Fibroblast of mammary gland (primary cell): ENCODE measurements at regions not wholly inside any gene's neighbourhood (a gene's known extent, or its start where the extent isn't known, plus 50 kb on each side); places are given as distances from the start of the nearest gene placed in this dataset.
"Not testable (repeated sequence)": the region's sequence is repeated elsewhere in the genome, so short reads cannot be mapped to it uniquely, and the experiment has no call there.

Experiments
- DNase-seq: peaks from one replicate; pipeline ENCODE4 v3.0.0-alpha.2; 2010; ENCODE audit warnings: low read depth
- H3K4me3 ChIP-seq: 2 replicates; pipeline ENCODE4 v1.5.1; 2011; ENCODE audit warnings: low read depth, mild to moderate bottlenecking, low read length, moderate library complexity; ENCODE audit not compliant: control insufficient read depth
- TF ChIP-seq, protein P1 (sequence below): conservative IDR thresholded peaks from 2 replicates; pipeline ENCODE4 v1.5.1; 2011; ENCODE audit warnings: low read depth, low read length, inconsistent platforms; ENCODE audit not compliant: control insufficient read depth, insufficient read depth

DNA sequence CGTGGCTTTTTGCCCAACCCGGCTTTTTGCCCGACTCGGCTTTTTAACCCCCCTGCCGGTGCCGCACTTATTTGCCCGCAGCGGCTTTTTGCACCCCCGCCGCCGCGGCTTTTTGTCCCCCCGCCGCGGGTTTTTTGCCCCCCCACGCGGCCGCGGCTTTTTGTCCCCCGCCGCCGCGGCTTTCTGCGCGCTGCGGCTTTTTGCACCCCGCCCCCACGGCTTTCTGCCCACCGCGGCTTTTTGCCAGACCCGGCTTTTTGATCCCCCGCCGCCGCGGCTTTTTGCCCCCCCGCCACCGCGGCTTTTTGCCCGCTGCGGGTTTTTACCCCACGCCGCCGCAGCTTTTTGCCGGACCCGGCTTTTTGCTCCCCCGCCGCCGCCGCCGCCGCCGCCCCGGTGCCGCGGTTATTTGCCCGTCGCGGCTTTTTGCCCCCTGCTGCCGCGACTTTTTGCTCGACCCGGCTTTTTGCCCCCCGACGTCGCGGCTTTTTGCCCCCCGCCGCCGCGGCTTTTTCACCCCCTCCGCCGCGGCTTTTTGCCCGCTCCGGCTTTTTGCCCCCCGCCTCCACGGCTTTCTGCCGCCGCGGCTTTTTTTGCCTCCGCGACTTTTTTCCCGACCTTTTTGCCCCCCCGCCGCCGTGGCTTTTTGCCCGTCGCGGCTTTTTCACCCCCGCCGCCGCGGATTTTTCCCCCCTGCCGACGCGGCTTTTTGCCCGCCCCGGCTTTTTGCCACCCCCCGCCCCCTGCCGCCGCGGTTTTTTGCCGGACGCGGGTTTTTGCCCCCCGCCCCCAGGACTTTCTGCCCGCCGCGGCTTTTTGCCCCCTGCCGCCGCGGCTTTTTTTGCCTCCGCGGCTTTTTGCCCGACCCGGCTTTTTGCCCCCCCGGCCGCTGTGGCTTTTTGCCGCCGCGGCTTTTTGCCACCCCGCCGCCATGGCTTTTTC, 2786.5 kb downstream of the RPIA start:
- TF ChIP-seq, protein P1, sequence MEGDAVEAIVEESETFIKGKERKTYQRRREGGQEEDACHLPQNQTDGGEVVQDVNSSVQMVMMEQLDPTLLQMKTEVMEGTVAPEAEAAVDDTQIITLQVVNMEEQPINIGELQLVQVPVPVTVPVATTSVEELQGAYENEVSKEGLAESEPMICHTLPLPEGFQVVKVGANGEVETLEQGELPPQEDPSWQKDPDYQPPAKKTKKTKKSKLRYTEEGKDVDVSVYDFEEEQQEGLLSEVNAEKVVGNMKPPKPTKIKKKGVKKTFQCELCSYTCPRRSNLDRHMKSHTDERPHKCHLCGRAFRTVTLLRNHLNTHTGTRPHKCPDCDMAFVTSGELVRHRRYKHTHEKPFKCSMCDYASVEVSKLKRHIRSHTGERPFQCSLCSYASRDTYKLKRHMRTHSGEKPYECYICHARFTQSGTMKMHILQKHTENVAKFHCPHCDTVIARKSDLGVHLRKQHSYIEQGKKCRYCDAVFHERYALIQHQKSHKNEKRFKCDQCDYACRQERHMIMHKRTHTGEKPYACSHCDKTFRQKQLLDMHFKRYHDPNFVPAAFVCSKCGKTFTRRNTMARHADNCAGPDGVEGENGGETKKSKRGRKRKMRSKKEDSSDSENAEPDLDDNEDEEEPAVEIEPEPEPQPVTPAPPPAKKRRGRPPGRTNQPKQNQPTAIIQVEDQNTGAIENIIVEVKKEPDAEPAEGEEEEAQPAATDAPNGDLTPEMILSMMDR: no peak
- DNase-seq: no peak
- peak overlapping the region; percentile 17 for H3K4me3 ChIP-seq

- not testable (repeated sequence) for H3K4me3 ChIP-seq, DNase-seq
These were observed 2787.6 kb downstream of the RPIA start for GRCh38 chr2:91478851-91479718.

- not testable (repeated sequence) for DNase-seq
These were observed 2793.8 kb downstream of the RPIA start for GRCh38 chr2:91485226-91485625.

DNA sequence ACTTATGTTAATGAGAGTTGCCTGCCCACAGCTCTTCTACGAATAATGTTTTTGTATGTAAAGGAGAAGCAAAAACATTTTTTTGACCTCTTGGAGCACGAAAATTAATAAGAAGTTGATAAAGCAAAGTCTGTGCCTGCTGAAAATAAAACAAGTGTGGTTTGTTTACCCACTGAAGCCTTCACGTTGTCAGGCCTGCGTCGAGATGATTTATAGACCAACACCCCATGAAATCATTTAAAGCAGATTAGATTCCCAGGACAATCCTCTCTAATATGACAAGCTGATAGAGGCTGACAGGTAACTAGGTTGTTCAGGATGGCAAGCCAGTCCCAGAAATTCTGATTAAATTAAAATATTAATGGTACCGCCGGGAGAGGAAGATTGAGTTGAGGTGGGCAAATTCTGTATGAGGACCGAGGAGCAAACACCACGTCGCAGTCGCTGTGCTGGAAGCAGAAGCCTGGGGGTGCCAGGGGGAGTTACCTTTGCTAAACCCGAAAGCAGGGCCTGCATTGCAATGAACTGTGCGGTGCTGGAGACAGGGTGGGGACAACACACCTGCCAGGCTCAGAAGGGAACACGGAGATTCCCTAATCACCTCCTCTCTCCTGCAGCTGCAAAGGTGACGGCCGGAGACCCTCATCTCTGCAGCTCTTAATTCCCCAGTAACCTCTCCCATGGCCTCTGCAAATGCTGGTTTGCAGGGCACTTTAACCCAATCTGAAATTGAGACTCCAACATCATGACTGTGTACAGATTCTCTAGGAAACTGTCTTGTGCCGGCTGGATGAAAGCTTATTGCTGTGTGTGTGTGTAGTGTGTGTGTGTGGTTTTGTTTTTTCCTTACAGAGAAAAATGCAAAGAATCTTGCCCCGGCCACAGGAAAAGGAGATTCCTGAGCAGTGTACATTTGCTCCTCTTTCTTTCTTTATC, 2805.9 kb downstream of the RPIA start:
- not testable (repeated sequence) for H3K4me3 ChIP-seq, DNase-seq

More at GRCh38 chr2:91485226-91485625, 2793.8 kb downstream of the RPIA start:
- H3K4me3 ChIP-seq: not testable (repeated sequence)

DNA sequence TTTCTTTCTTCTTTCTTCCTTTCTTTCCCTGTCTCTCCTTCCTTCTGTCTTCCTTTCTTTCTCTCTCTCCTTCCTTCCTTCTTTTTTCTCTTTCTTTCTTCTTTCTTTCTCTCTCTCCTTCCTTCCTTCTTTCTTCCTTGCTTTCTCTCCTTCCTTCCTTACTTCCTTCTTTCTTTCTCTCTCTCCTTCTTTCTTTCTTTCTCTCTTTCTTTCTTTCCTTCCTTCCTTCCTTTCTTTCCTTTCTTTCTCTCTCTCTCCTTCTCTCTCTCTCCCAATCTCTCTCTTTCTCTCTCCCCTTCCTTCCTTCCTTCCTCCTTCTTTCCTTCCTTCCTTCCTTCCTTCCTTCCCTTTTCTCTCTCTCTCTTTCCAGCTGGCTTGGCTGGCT, 2806.6 kb downstream of the RPIA start:
- H3K4me3 ChIP-seq, DNase-seq: not testable (repeated sequence)

DNA sequence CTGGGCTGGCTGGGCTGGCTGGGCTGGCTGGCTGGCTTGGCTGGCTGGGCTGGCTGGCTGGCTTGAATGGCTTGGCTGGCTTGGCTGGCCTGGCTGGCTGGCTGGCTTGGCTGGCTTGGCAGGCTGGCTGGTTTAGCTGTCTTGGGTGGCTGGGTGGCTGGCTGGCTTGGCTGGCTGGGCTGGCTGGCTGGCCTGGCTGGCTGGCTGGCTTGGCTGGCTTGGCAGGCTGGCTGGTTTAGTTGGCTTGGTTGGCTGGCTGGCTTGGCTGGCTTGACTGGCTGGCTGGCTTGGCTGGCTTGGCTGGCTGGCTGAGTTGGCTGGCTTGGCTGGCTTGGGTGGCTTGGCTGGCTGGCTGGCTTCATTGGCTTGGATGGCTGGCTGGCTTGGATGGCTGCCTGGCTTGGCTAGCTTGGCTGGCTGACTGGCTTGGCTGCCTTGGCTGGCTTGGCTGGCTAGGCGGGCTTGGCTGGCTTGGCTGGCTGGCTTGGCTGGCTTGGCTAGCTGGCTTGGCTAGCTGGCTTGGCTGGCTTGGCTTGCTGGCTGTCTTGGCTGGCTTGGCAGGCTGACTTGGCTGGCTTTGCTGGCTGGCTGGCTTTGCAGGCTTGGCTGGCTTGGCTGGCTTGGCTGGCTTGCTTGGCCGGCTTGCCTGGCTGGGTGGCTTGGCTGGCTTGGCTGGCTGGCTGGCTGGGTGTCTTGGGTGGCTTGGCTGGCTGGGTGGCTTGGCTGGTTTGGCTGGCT, 2807.2 kb downstream of the RPIA start:
- not testable (repeated sequence) for DNase-seq, H3K4me3 ChIP-seq

DNA sequence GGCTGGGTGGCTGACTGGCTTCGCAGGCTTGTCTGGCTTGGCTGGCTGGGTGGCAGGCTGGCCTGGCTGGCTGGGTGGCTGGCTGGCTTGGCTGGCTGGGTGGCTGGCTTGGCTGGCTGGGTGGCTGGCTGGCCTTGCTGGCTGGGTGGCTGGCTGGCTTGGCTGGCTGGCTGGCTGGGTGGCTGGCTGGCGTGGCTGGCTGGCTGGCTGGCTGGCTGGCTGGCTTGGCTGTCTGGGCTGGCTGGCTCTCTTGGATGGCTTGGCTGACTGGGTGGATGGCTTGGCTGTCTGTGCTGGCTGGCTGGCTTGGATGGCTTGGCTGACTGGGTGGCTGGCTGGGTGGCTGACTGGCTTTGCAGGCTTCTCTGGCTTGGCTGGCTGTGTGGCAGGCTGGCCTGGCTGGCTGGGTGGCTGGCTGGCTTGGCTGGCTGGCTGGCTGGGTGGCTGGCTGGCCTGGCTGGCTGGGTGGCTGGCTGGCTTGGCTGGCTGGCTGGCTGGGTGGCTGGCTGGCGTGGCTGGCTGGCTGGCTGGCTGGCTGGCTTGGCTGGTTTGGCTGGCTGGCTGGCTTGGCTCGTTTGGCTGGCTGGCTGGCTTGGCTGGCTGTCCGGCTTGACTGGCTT, 2808.1 kb downstream of the RPIA start:
- not testable (repeated sequence) for DNase-seq, H3K4me3 ChIP-seq

GRCh38 chr2:91500246-91500977, 2808.9 kb downstream of the RPIA start:
- H3K4me3 ChIP-seq, DNase-seq: not testable (repeated sequence)

DNA sequence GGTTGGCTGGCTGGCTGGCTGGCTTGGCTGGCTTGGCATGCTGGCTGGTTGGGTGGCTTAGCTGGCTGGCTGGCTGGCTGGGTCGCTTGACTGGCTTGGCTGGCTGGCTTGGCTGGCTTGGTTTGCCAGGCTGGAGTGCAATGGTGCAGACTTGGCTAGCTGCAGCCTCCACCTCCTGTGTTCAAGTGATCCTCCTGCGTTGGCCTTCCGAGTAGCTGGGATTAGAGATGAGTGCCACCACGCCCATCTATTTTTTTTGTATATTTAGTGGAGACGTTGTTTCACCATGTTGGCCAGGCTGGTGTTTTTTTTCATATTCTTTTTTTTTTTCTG, 2809.5 kb downstream of the RPIA start:
- not testable (repeated sequence) for DNase-seq, H3K4me3 ChIP-seq

DNA sequence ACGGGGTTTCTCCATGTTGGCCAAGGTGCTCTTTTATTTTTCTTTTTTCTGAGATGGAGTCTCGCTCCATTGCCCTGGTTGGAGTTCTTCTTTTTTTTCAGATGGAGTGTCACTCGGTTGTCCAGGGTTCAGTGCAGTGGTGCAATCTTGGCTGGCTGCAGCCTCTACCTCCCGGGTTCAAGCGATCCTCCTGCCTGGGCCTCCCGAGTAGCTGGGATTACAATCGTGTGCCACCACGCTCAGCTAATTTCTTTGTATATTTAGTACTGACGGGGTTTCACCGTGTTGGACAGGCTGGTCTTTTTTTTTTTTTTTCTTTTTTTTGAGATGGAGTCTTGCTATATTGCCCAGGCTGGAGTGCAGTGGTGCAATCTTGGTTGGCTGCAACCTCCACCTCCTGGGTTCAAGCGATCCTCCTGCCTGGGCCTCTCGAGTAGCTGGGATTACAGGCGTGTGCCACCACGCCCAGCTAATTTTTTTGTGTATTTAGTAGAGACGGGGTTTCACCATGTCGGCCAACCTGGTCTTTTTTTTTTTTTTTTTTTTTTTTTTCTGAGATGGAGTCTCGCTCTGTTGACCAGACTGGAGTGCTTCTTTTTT, 2810.1 kb downstream of the RPIA start:
- H3K4me3 ChIP-seq, DNase-seq: not testable (repeated sequence)

DNA sequence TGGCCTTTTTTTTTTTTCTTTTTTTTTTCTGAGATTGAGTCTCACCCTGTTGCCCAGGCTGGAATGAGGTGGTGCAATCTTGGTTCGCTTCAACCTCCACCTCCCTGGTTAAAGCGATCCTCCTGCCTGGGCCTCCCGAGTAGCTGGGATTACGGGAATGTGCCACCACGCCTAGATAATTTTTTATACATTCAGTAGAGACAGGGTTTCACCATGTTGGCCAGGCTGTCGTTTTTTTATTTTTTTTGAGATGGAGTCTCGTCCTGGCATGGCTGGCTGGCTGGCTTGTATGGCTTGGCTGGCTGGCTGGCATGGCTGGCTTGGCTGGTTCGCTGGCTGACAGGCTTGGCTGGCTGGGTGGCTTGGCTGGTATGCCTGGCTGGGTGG, 2812.1 kb downstream of the RPIA start:
- DNase-seq, H3K4me3 ChIP-seq: not testable (repeated sequence)

- not testable (repeated sequence) for DNase-seq, H3K4me3 ChIP-seq
These were observed 2812.7 kb downstream of the RPIA start for GRCh38 chr2:91503959-91504741.

DNA sequence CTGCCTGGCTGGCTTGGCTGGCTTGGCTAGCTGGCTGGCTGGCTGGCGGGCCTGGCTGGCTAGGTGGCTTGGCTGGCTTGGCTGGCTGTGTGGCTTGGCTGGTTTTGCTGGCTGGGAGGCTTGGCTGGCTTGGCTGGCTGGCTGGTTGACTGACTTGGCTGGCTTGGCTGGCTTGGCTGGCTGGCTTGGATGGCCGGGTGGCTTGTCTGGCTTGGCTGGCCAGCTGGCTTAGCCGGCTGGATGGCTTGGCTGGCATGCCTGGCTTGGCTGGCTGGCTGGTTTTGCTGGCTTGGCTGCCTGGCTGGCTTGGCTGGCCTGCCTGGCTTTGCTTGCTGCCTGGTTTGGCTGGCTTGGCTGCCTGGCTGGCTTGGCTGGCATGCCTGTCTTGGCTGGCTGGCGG, 2817.3 kb downstream of the RPIA start:
- H3K4me3 ChIP-seq, DNase-seq: not testable (repeated sequence)

GRCh38 chr2:91509276-91509675, 2817.8 kb downstream of the RPIA start:
- H3K4me3 ChIP-seq, DNase-seq: not testable (repeated sequence)
